ENCODE measurements at regions not wholly inside any gene's neighbourhood (a gene's known extent, or its start where the extent isn't known, plus 50 kb on each side); places are given as distances from the start of the nearest gene placed in this dataset.
A peak's percentile ranks its signal among the peaks of the same experiment; 100 is the strongest.

DNA sequence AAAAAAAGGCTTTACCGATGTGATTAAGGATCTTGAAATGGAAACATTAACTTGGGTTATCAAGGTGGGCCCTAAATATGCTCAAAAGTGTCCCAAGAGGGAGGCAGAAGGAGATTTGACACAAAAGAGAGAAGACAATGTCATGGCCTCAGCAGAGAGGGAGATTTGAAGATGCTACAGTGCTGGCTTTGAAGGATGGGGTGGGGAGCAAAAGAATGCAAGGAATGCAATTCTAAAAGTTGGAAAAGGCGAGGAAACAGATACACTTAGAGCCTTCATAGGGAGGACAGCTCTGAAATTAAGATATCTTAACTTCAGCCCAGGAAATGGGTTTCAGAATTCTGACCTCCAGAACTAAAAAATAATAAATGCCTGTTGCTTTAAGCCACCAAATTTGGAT, 314.5 kb upstream of the CCDC54 start:
- Mint-ChIP-seq H3K36me3 (ENCODE audit: unreplicated experiment) (no peaks in the 10 kb centered on the region), H3K27me3 (ENCODE audit: unreplicated experiment) (peaks cover 2% of the 10 kb centered on the region), H3K4me1 (ENCODE audit: low read depth, unreplicated experiment) (peaks cover 12% of the 10 kb centered on the region), H3K27ac (ENCODE audit: unreplicated experiment) (no peak overlapping the region), H3K4me3 (ENCODE audit: unreplicated experiment) (no peak overlapping the region), H3K9me3 (ENCODE audit: unreplicated experiment) (peaks cover 3% of the 10 kb centered on the region)
- no peak for DNase-seq
- TF ChIP-seq, protein P1, sequence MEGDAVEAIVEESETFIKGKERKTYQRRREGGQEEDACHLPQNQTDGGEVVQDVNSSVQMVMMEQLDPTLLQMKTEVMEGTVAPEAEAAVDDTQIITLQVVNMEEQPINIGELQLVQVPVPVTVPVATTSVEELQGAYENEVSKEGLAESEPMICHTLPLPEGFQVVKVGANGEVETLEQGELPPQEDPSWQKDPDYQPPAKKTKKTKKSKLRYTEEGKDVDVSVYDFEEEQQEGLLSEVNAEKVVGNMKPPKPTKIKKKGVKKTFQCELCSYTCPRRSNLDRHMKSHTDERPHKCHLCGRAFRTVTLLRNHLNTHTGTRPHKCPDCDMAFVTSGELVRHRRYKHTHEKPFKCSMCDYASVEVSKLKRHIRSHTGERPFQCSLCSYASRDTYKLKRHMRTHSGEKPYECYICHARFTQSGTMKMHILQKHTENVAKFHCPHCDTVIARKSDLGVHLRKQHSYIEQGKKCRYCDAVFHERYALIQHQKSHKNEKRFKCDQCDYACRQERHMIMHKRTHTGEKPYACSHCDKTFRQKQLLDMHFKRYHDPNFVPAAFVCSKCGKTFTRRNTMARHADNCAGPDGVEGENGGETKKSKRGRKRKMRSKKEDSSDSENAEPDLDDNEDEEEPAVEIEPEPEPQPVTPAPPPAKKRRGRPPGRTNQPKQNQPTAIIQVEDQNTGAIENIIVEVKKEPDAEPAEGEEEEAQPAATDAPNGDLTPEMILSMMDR (IDR thresholded peaks at IDR 0.05; ENCODE audit: partially characterized antibody, unreplicated experiment), result no peak

- no peaks in the 10 kb centered on the region for H3K36me3 Mint-ChIP-seq (ENCODE audit: unreplicated experiment)
- H3K4me3 Mint-ChIP-seq (ENCODE audit: unreplicated experiment), result no peak overlapping the region
- H3K9me3 Mint-ChIP-seq (ENCODE audit: unreplicated experiment), result peaks cover 3% of the 10 kb centered on the region
- no peak overlapping the region for H3K27ac Mint-ChIP-seq (ENCODE audit: unreplicated experiment)
- peaks cover 12% of the 10 kb centered on the region for H3K4me1 Mint-ChIP-seq (ENCODE audit: low read depth, unreplicated experiment)
- H3K27me3 Mint-ChIP-seq (ENCODE audit: unreplicated experiment), result peaks cover 2% of the 10 kb centered on the region
- TF ChIP-seq, protein P1 (IDR thresholded peaks at IDR 0.05; ENCODE audit: partially characterized antibody, unreplicated experiment), result no peak
- DNase-seq, result no peak
Measured at GRCh38 chr3:107063351-107063750, 313.9 kb upstream of the CCDC54 start.

GRCh38 chr3:107064405-107065060, 312.7 kb upstream of the CCDC54 start:
- no peaks in the 10 kb centered on the region for H3K36me3 Mint-ChIP-seq (ENCODE audit: unreplicated experiment)
- no peak overlapping the region for H3K4me3 Mint-ChIP-seq (ENCODE audit: unreplicated experiment)
- H3K9me3 Mint-ChIP-seq (ENCODE audit: unreplicated experiment), result peaks cover 3% of the 10 kb centered on the region
- H3K4me1 Mint-ChIP-seq (ENCODE audit: low read depth, unreplicated experiment), result peaks cover 15% of the 10 kb centered on the region
- peak; percentile 72 for DNase-seq
- TF ChIP-seq, protein P1 (IDR thresholded peaks at IDR 0.05; ENCODE audit: partially characterized antibody, unreplicated experiment), result peak; percentile 85
- H3K27me3 Mint-ChIP-seq (ENCODE audit: unreplicated experiment), result peaks cover 2% of the 10 kb centered on the region
- no peak overlapping the region for H3K27ac Mint-ChIP-seq (ENCODE audit: unreplicated experiment)

DNA sequence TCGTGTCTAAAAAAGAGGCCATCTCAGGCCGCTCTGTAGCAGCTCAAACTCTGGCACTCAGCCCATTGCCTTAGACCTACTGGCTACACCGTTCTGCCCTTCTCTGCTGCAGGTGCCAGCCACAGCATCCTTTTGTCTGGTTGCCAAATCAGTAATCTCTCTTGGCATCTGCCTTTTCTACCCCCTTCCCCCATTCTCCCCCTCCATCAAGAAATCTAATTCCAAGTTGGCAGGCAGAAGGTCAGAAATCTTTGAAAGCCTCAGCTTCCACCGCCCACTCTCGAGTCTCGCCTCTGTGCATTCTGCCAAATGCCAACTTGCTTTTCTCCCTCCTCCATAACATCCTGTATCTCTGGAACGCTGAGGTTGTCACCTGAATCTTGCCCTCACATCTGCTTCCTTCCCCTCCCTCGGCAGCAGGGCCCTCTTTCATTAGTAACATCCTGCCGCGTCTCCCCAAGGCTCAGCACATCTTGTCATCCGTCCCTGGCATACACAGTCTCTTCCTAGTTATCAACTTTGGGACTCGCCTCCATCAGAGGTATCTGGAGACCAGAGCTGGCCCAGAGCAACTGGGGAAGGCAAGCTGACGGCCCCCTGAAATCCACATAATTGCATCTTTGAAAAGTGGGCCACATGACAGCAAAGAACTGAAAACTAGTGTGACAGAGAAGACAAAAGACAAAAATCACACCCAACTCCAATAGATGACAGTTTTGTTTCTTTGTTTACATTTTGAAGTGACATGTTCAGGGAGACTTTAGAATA, 312.0 kb upstream of the CCDC54 start:
- Mint-ChIP-seq H3K4me3 (ENCODE audit: unreplicated experiment) (no peak overlapping the region), H3K36me3 (ENCODE audit: unreplicated experiment) (no peaks in the 10 kb centered on the region), H3K27ac (ENCODE audit: unreplicated experiment) (peak overlapping the region; percentile 53), H3K4me1 (ENCODE audit: low read depth, unreplicated experiment) (peaks cover 15% of the 10 kb centered on the region), H3K27me3 (ENCODE audit: unreplicated experiment) (peaks cover 2% of the 10 kb centered on the region), H3K9me3 (ENCODE audit: unreplicated experiment) (peaks cover 3% of the 10 kb centered on the region)
- DNase-seq, result no peak
- TF ChIP-seq, protein P1 (IDR thresholded peaks at IDR 0.05; ENCODE audit: partially characterized antibody, unreplicated experiment), result no peak

DNA sequence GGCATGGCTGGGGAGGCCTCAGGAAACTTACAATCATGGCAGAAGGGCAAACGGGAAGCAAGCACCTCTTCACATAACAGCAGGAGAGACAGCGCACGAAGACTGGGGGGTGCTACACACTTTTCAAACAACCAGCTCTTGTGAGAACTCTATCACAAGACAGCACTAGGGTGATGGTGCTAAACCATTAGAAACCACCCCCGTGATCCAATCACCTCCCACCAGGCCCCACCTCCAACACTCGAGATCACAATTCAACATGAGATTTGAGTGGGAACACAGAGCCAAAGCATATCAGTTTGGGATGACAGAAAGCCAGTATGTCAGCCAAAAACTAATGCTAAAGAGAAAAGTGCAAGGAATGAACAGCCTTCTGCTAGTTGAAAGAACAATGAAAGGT, 309.8 kb upstream of the CCDC54 start:
- Mint-ChIP-seq H3K36me3 (ENCODE audit: unreplicated experiment) (no peaks in the 10 kb centered on the region), H3K4me3 (ENCODE audit: unreplicated experiment) (no peak overlapping the region), H3K27ac (ENCODE audit: unreplicated experiment) (no peak overlapping the region), H3K27me3 (ENCODE audit: unreplicated experiment) (no peaks in the 10 kb centered on the region), H3K4me1 (ENCODE audit: low read depth, unreplicated experiment) (peaks cover 15% of the 10 kb centered on the region), H3K9me3 (ENCODE audit: unreplicated experiment) (peaks cover 3% of the 10 kb centered on the region)
- TF ChIP-seq, protein P1 (IDR thresholded peaks at IDR 0.05; ENCODE audit: partially characterized antibody, unreplicated experiment), result no peak
- no peak for DNase-seq

Data from glutamatergic neuron (in vitro differentiated cells).